H9 (cell line): ENCODE measurements at regions not wholly inside any gene's neighbourhood (a gene's known extent, or its start where the extent isn't known, plus 50 kb on each side); places are given as distances from the start of the nearest gene placed in this dataset.

Source experiments
- DNase-seq: peaks from one replicate; pipeline ENCODE4 v3.0.0-alpha.2; 2017
- H2AFZ ChIP-seq: one replicate; pipeline ENCODE4 v1.6.1; 2013; ENCODE audit warnings: mild to moderate bottlenecking, low read length, control low read depth, moderate library complexity
- H2AK5ac ChIP-seq: 2 replicates; pipeline ENCODE4 v1.6.1; 2013; ENCODE audit warnings: low read length, control low read depth, mixed read lengths; ENCODE audit not compliant: insufficient read length
- H2BK120ac ChIP-seq: one replicate; pipeline ENCODE4 v1.6.1; 2013; ENCODE audit warnings: low read depth, mild to moderate bottlenecking, low read length, control low read depth, inconsistent platforms; ENCODE audit not compliant: poor library complexity, severe bottlenecking
- H2BK12ac ChIP-seq: 2 replicates; pipeline ENCODE4 v1.6.1; 2013; ENCODE audit warnings: low read length, control low read depth, mixed read lengths, low read depth; ENCODE audit not compliant: insufficient read length
- H2BK15ac ChIP-seq: 2 replicates; pipeline ENCODE4 v1.6.1; 2013; ENCODE audit warnings: low read depth, low read length, control low read depth
- H2BK20ac ChIP-seq: one replicate; pipeline ENCODE4 v1.6.1; 2013; ENCODE audit warnings: low read depth, mild to moderate bottlenecking, low read length, control low read depth, inconsistent platforms; ENCODE audit not compliant: poor library complexity, severe bottlenecking
- H2BK5ac ChIP-seq: 2 replicates; pipeline ENCODE4 v1.6.1; 2013; ENCODE audit warnings: low read length, control low read depth, mixed read lengths; ENCODE audit not compliant: insufficient read length
- H3K14ac ChIP-seq: 2 replicates; pipeline ENCODE4 v1.6.1; 2013; ENCODE audit warnings: low read length, control low read depth; ENCODE audit not compliant: insufficient read depth
- H3K18ac ChIP-seq: 2 replicates; pipeline ENCODE4 v1.6.1; 2013; ENCODE audit warnings: low read depth, mild to moderate bottlenecking, mixed read lengths, low read length, control low read depth; ENCODE audit not compliant: insufficient read length
- H3K23ac ChIP-seq: 2 replicates; pipeline ENCODE4 v1.6.1; 2013; ENCODE audit warnings: low read length, control low read depth, mixed read lengths, low read depth; ENCODE audit not compliant: insufficient read length
- H3K23me2 ChIP-seq: 2 replicates; pipeline ENCODE4 v1.6.1; 2013; ENCODE audit warnings: low read depth, mild to moderate bottlenecking, mixed read lengths, low read length, control low read depth; ENCODE audit not compliant: insufficient read length, poor library complexity, severe bottlenecking
- H3K27ac ChIP-seq: 2 replicates; pipeline ENCODE4 v1.5.1; 2013; ENCODE audit warnings: low read length, control low read depth, mixed read lengths, low read depth; ENCODE audit not compliant: insufficient read length
- H3K27me3 ChIP-seq: 2 replicates; pipeline ENCODE4 v1.6.1; 2013; ENCODE audit warnings: low read length, control low read depth, inconsistent platforms; ENCODE audit not compliant: insufficient read depth
- H3K4ac ChIP-seq: 2 replicates; pipeline ENCODE4 v1.6.1; 2013; ENCODE audit warnings: low read depth, mild to moderate bottlenecking, control low read depth, inconsistent platforms, low read length, moderate library complexity
- H3K4me1 ChIP-seq: 2 replicates; pipeline ENCODE4 v1.6.1; 2013; ENCODE audit warnings: low read length, control low read depth, inconsistent platforms; ENCODE audit not compliant: insufficient read depth
- H3K4me2 ChIP-seq: 2 replicates; pipeline ENCODE4 v1.6.1; 2013; ENCODE audit warnings: low read length, control low read depth, mixed read lengths; ENCODE audit not compliant: insufficient read length, insufficient read depth
- H3K56ac ChIP-seq: 2 replicates; pipeline ENCODE4 v1.6.1; 2013; ENCODE audit warnings: low read depth, mild to moderate bottlenecking, mixed read lengths, low read length, control low read depth; ENCODE audit not compliant: insufficient read length
- H3K79me1 ChIP-seq: 2 replicates; pipeline ENCODE4 v1.6.1; 2013; ENCODE audit warnings: low read depth, mild to moderate bottlenecking, moderate library complexity, low read length, control low read depth, inconsistent platforms; ENCODE audit not compliant: insufficient read depth, poor library complexity, severe bottlenecking
- H3K79me2 ChIP-seq: 2 replicates; pipeline ENCODE4 v1.6.1; 2013; ENCODE audit warnings: low read length, control low read depth, inconsistent platforms; ENCODE audit not compliant: insufficient read depth
- H3K9ac ChIP-seq: 2 replicates; pipeline ENCODE4 v1.6.1; 2013; ENCODE audit warnings: low read length, control low read depth, mixed read lengths; ENCODE audit not compliant: insufficient read length; ENCODE audit errors: extremely low read depth
- H3K9me3 ChIP-seq: one replicate; pipeline ENCODE4 v1.6.1; 2013; ENCODE audit warnings: low read depth, low read length, inconsistent platforms; ENCODE audit not compliant: control insufficient read depth
- H3T11ph ChIP-seq: one replicate; pipeline ENCODE4 v1.6.1; 2013; ENCODE audit warnings: mild to moderate bottlenecking, low read length, control low read depth, inconsistent platforms
- H4K20me1 ChIP-seq: one replicate; pipeline ENCODE4 v1.6.1; 2013; ENCODE audit not compliant: control insufficient read depth, insufficient read length, insufficient read depth
- H4K5ac ChIP-seq: 2 replicates; pipeline ENCODE4 v1.6.1; 2013; ENCODE audit warnings: low read depth, mild to moderate bottlenecking, mixed read lengths, low read length, control low read depth; ENCODE audit not compliant: insufficient read length
- H4K8ac ChIP-seq: replicated peaks from 2 replicates; pipeline ENCODE4 v1.6.1; 2013; ENCODE audit warnings: low read length, control low read depth, mixed read lengths, low read depth; ENCODE audit not compliant: insufficient read length
- H4K91ac ChIP-seq: 2 replicates; pipeline ENCODE4 v1.6.1; 2013; ENCODE audit warnings: low read depth, mild to moderate bottlenecking, moderate library complexity, mixed read lengths, low read length, control low read depth; ENCODE audit not compliant: insufficient read length
- H3K27ac Mint-ChIP-seq, 3 experiments: 2 replicates in 2 of 3; 3 replicates in 1 of 3; pipeline ENCODE4 v1.8.0; 2020 to 2021; ENCODE audit warnings: mixed read lengths in 3 of 3, mild to moderate bottlenecking in 1 of 3, moderate library complexity in 1 of 3
- H3K27me3 Mint-ChIP-seq: 2 replicates; pipeline ENCODE4 v1.8.0; 2021; ENCODE audit warnings: low read depth, mild to moderate bottlenecking, moderate library complexity, mixed read lengths
- H3K36me3 Mint-ChIP-seq, 3 experiments: 2 replicates in 2 of 3; 3 replicates in 1 of 3; pipeline ENCODE4 v1.8.0; 2020 to 2021; ENCODE audit warnings: low read depth in 3 of 3, mixed read lengths in 3 of 3; ENCODE audit not compliant: insufficient read depth in 1 of 3
- H3K4me1 Mint-ChIP-seq, 2 experiments: 2 replicates each; pipeline ENCODE4 v1.8.0; 2020; ENCODE audit warnings: mixed read lengths in 2 of 2
- H3K4me3 Mint-ChIP-seq, 2 experiments: 2 replicates in 1 of 2; 3 replicates in 1 of 2; pipeline ENCODE4 v1.8.0; 2020 to 2021; ENCODE audit warnings: mild to moderate bottlenecking in 2 of 2, mixed read lengths in 2 of 2, moderate library complexity in 1 of 2
- H3K9me3 Mint-ChIP-seq, 2 experiments: 2 replicates in 1 of 2; 3 replicates in 1 of 2; pipeline ENCODE4 v1.8.0; 2020; ENCODE audit warnings: mild to moderate bottlenecking in 2 of 2, mixed read lengths in 2 of 2, moderate library complexity in 1 of 2
- CTCF ChIP-seq: fragments of 200-600 bp; sonication (generic); conservative IDR thresholded peaks from 3 replicates; pipeline ENCODE4 v1.8.0; 2021; ENCODE audit warnings: antibody characterized with exemption, mild to moderate bottlenecking
- WGBS: extraction: QIAGEN DNeasy Blood & Tissue Kit; methylation state at CpG from one replicate; pipeline ENCODE4 v1.1.7; 2013; ENCODE audit warnings: missing lambda C conversion rate, low lambda C conversion rate, mixed read lengths; ENCODE audit not compliant: insufficient read length; ENCODE audit errors: extremely low coverage; 5-methylcytosine and 5-hydroxymethylcytosine counted together

GRCh38 chr11:11083441-11083840, 225.6 kb upstream of the ZBED5 start:
- Histone ChIP-seq H3K14ac (no peak overlapping the region), H3K4ac (no peak overlapping the region), H2AK5ac (no peak overlapping the region), H2BK5ac (no peak overlapping the region), H3K4me2 (no peak overlapping the region), H2BK15ac (no peak overlapping the region), H2BK20ac (no peak overlapping the region), H4K5ac (no peak overlapping the region), H2BK120ac (no peak overlapping the region), H3K79me1 (no peaks in the 10 kb centered on the region), H3K27me3 (no peaks in the 10 kb centered on the region), H3K56ac (no peak overlapping the region), H3T11ph (no peak overlapping the region), H3K4me1 (peaks cover 11% of the 10 kb centered on the region), H3K79me2 (no peaks in the 10 kb centered on the region), H3K18ac (no peak overlapping the region), H3K23ac (no peak overlapping the region), H3K23me2 (no peaks in the 10 kb centered on the region), H2BK12ac (no peak overlapping the region), H3K9me3 (no peaks in the 10 kb centered on the region), H2AFZ (no peak overlapping the region), H4K8ac (no peak overlapping the region), H3K9ac (no peak overlapping the region), H3K27ac (no peak overlapping the region), H4K91ac (no peak overlapping the region), H4K20me1 (no peaks in the 10 kb centered on the region)
- H3K27me3 Mint-ChIP-seq: peaks cover 21% of the 10 kb centered on the region
- H3K4me3 Mint-ChIP-seq: no peak overlapping the region
- no peaks in the 10 kb centered on the region for H3K9me3 Mint-ChIP-seq
- TF ChIP-seq CTCF: no peak
- no peak for DNase-seq
- peaks cover 45 to 46% of the 10 kb centered on the region in 2 experiments for H3K4me1 Mint-ChIP-seq
- WGBS: no CpG with 5 or more reads among the region's 2 CpGs
- H3K27ac Mint-ChIP-seq: 0 out of 7 replicates have a peak overlapping the region, but pooled peaks of 1 of the 3 experiments have one; percentile 2
- H3K36me3 Mint-ChIP-seq: peaks cover 0 to 1% (median 0%) of the 10 kb centered on the region in 3 experiments; a peak in 1 of 7 replicates
